GM23338 (cell line): ENCODE measurements at regions not wholly inside any gene's neighbourhood (a gene's known extent, or its start where the extent isn't known, plus 50 kb on each side); places are given as distances from the start of the nearest gene placed in this dataset.

Source experiments
- ATAC-seq: fragments of 200-7000 bp; cut with Tn5 transposase; 3 replicates; pipeline ENCODE4 v1.9.1; 2020
- DNase-seq: peaks from one replicate; pipeline ENCODE4 v3.0.0-alpha.2; 2015; ENCODE audit warnings: low spot score
- H2AFZ ChIP-seq: fragments of 200-600 bp; sonication (generic); 2 replicates; pipeline ENCODE4 v1.8.0; 2016; ENCODE audit warnings: antibody characterized with exemption, mild to moderate bottlenecking, moderate library complexity
- H3F3A ChIP-seq: fragments of 200-600 bp; sonication (generic); replicated peaks from 2 replicates; pipeline ENCODE4 v1.8.0; 2017; ENCODE audit warnings: antibody characterized with exemption, mixed run types, low read depth
- H3K27ac ChIP-seq: fragments of 200-600 bp; sonication (generic); 2 replicates; pipeline ENCODE4 v1.6.1; 2016; ENCODE audit warnings: low read depth
- H3K27me3 ChIP-seq: fragments of 200-600 bp; sonication (generic); 2 replicates; pipeline ENCODE4 v1.8.0; 2016; ENCODE audit warnings: mild to moderate bottlenecking, mixed run types, moderate library complexity; ENCODE audit not compliant: insufficient read depth
- H3K36me3 ChIP-seq: fragments of 200-600 bp; sonication (generic); 2 replicates; pipeline ENCODE4 v1.8.0; 2016; ENCODE audit warnings: mild to moderate bottlenecking; ENCODE audit not compliant: insufficient read depth
- H3K4me1 ChIP-seq: fragments of 200-600 bp; sonication (generic); 2 replicates; pipeline ENCODE4 v1.8.0; 2016; ENCODE audit warnings: mild to moderate bottlenecking, moderate library complexity; ENCODE audit not compliant: insufficient read depth
- H3K4me2 ChIP-seq: fragments of 200-600 bp; sonication (generic); 2 replicates; pipeline ENCODE4 v1.7.1; 2017; ENCODE audit warnings: mixed run types
- H3K4me3 ChIP-seq: fragments of 200-600 bp; sonication (generic); 2 replicates; pipeline ENCODE4 v1.6.1; 2016; ENCODE audit warnings: mixed run types
- H3K79me2 ChIP-seq: fragments of 200-600 bp; sonication (generic); replicated peaks from 2 replicates; pipeline ENCODE4 v1.8.0; 2017; ENCODE audit warnings: mild to moderate bottlenecking; ENCODE audit not compliant: insufficient read depth
- H3K9me2 ChIP-seq: fragments of 200-600 bp; sonication (generic); 2 replicates; pipeline ENCODE4 v1.8.0; 2017; ENCODE audit not compliant: insufficient read depth
- H4K20me1 ChIP-seq: fragments of 200-600 bp; sonication (generic); replicated peaks from 2 replicates; pipeline ENCODE4 v1.8.0; 2017; ENCODE audit warnings: mild to moderate bottlenecking; ENCODE audit not compliant: insufficient read depth
- H3K27ac Mint-ChIP-seq: 2 replicates; pipeline ENCODE4 v1.8.0; 2020; ENCODE audit warnings: inconsistent platforms, mild to moderate bottlenecking, moderate library complexity, mixed read lengths
- H3K27me3 Mint-ChIP-seq: 3 replicates; pipeline ENCODE4 v1.8.0; 2022; ENCODE audit warnings: low read depth, mild to moderate bottlenecking, moderate library complexity, mixed read lengths, inconsistent platforms; ENCODE audit not compliant: insufficient read depth, poor library complexity
- H3K36me3 Mint-ChIP-seq: 3 replicates; pipeline ENCODE4 v1.8.0; 2021; ENCODE audit warnings: low read depth, mild to moderate bottlenecking, inconsistent platforms, moderate library complexity, mixed read lengths
- H3K4me1 Mint-ChIP-seq: 3 replicates; pipeline ENCODE4 v1.8.0; 2020; ENCODE audit warnings: mild to moderate bottlenecking, inconsistent platforms, mixed read lengths
- H3K4me3 Mint-ChIP-seq: 3 replicates; pipeline ENCODE4 v1.8.0; 2021; ENCODE audit warnings: moderate library complexity, mild to moderate bottlenecking, inconsistent platforms, mixed read lengths
- H3K9me3 Mint-ChIP-seq: 3 replicates; pipeline ENCODE4 v1.8.0; 2020; ENCODE audit warnings: moderate library complexity, mild to moderate bottlenecking, inconsistent platforms, mixed read lengths
- CREB1 ChIP-seq: fragments of 250-450 bp; sonication (Bioruptor Pico); IDR thresholded peaks from 2 replicates; pipeline ENCODE4 v1.5.0; 2020; ENCODE audit warnings: low read depth, mild to moderate bottlenecking, moderate library complexity
- EZH2 ChIP-seq: fragments of 200-600 bp; sonication (generic); IDR thresholded peaks from one replicate; pipeline ENCODE4 v1.8.0; 2017; ENCODE audit warnings: antibody characterized with exemption, mild to moderate bottlenecking, low read depth; ENCODE audit not compliant: unreplicated experiment
- NANOG ChIP-seq: IDR thresholded peaks from 2 replicates; pipeline ENCODE4 v1.6.1; 2016; ENCODE audit warnings: antibody characterized with exemption, borderline replicate concordance
- POLR2AphosphoS5 ChIP-seq: IDR thresholded peaks from 2 replicates; pipeline ENCODE4 v1.6.1; 2016; ENCODE audit warnings: antibody characterized with exemption, low read depth
- REST ChIP-seq: IDR thresholded peaks from one replicate; pipeline ENCODE4 v1.6.1; 2018; ENCODE audit warnings: antibody characterized with exemption; ENCODE audit not compliant: unreplicated experiment
- STAT1 ChIP-seq: IDR thresholded peaks from one replicate; pipeline ENCODE4 v1.6.1; 2016; ENCODE audit warnings: antibody characterized with exemption; ENCODE audit not compliant: unreplicated experiment
- ZNF114 ChIP-seq: fragments of 250-450 bp; sonication (Bioruptor Pico); IDR thresholded peaks from 2 replicates; pipeline ENCODE4 v1.5.0; 2020; ENCODE audit warnings: mild to moderate bottlenecking, moderate library complexity
- TF ChIP-seq, protein P1 (sequence below), 2 experiments: fragments of 200-600 bp in 1 of 2; sonication (generic) in 1 of 2; conservative IDR thresholded peaks; 2 replicates each; pipeline versions ENCODE4 v1.5.1 to v1.6.1; 2016 to 2017; ENCODE audit warnings: antibody characterized with exemption in 2 of 2, low read depth in 2 of 2, mild to moderate bottlenecking in 2 of 2, moderate library complexity in 1 of 2
- TF ChIP-seq, protein P2 (sequence below): IDR thresholded peaks from 2 replicates; pipeline ENCODE4 v1.6.1; 2016; ENCODE audit warnings: antibody characterized with exemption

- H3K4me3 Mint-ChIP-seq = no peak overlapping the region
- no peaks in the 10 kb centered on the region for H3K36me3 Mint-ChIP-seq
- no peaks in the 10 kb centered on the region for H3K4me1 Mint-ChIP-seq
- H3F3A ChIP-seq = no peaks in the 10 kb centered on the region
- TF ChIP-seq ZNF114 (CRISPR knock-in tag) (no peak), REST (no peak), STAT1 (no peak), NANOG (no peak)
- no peak overlapping the region for H3K27ac Mint-ChIP-seq
- no peaks in the 10 kb centered on the region; the same call in 1 of the 2 replicates for H3K9me2 ChIP-seq
- no peak overlapping the region for H3K27ac ChIP-seq
- ATAC-seq (no peak), DNase-seq (no peak)
- H3K36me3 ChIP-seq = no peaks in the 10 kb centered on the region
- H3K27me3 Mint-ChIP-seq = no peaks in the 10 kb centered on the region
- no peaks in the 10 kb centered on the region for H3K27me3 ChIP-seq
- H3K9me3 Mint-ChIP-seq = no peaks in the 10 kb centered on the region
- no peak overlapping the region for H2AFZ ChIP-seq
- no peak overlapping the region for H3K4me3 ChIP-seq
- H4K20me1 ChIP-seq = no peaks in the 10 kb centered on the region
- no peaks in the 10 kb centered on the region for H3K79me2 ChIP-seq
- no peak overlapping the region for H3K4me2 ChIP-seq
- H3K4me1 ChIP-seq = no peaks in the 10 kb centered on the region
Measured at GRCh38 chr5:58202941-58203444, 256.9 kb downstream of the PLK2 start.

DNA sequence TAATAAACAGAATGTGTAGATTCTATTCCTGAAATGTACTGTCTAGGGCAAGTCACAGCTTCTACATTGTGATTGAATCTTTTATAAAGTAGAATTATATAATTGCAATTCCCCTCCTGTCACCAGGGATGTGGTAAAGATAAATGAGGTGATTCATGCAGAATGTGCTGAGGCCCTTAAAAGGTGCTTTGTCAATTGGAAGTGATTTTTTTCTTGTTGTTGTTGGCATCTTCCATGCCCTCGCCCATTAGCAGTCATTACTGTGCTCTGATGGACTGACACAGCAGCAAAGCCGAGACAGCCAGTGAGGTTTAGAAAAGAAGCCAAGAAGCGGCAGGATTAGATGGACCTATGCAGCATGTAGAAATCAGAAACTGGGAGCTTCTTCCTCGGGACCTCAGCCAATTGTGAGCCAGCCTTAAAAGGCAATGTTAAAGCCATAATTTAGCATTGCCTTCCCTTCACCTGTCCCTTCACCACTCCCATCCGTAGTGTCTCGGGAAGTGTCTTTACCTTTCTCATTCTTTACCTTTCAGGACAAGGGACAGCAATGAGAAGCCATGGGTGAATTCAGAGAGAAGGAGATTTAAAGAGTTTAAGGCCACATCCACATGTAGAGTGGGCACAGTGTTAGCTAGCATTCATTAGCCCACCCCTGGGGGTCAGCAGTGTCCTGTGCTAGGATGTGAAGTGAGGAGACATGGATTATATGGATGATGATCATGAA, 257.8 kb downstream of the PLK2 start:
- H3K4me3 Mint-ChIP-seq = no peak overlapping the region
- no peak for TF ChIP-seq POLR2AphosphoS5
- TF ChIP-seq, protein P1, sequence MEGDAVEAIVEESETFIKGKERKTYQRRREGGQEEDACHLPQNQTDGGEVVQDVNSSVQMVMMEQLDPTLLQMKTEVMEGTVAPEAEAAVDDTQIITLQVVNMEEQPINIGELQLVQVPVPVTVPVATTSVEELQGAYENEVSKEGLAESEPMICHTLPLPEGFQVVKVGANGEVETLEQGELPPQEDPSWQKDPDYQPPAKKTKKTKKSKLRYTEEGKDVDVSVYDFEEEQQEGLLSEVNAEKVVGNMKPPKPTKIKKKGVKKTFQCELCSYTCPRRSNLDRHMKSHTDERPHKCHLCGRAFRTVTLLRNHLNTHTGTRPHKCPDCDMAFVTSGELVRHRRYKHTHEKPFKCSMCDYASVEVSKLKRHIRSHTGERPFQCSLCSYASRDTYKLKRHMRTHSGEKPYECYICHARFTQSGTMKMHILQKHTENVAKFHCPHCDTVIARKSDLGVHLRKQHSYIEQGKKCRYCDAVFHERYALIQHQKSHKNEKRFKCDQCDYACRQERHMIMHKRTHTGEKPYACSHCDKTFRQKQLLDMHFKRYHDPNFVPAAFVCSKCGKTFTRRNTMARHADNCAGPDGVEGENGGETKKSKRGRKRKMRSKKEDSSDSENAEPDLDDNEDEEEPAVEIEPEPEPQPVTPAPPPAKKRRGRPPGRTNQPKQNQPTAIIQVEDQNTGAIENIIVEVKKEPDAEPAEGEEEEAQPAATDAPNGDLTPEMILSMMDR (conservative IDR thresholded peaks at IDR 0.05; ENCODE audit: low read depth in 2 of 2) = peak in 1 of 2 experiments; percentile 29; a peak in 2 of 4 replicates
- TF ChIP-seq, protein P2, sequence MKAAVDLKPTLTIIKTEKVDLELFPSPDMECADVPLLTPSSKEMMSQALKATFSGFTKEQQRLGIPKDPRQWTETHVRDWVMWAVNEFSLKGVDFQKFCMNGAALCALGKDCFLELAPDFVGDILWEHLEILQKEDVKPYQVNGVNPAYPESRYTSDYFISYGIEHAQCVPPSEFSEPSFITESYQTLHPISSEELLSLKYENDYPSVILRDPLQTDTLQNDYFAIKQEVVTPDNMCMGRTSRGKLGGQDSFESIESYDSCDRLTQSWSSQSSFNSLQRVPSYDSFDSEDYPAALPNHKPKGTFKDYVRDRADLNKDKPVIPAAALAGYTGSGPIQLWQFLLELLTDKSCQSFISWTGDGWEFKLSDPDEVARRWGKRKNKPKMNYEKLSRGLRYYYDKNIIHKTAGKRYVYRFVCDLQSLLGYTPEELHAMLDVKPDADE = no peak
- TF ChIP-seq EZH2 = no peak
- peak; percentile 13 for TF ChIP-seq REST
- no peak for TF ChIP-seq CREB1 (CRISPR knock-in tag)
- TF ChIP-seq ZNF114 (CRISPR knock-in tag) = no peak
- H3K36me3 Mint-ChIP-seq = no peaks in the 10 kb centered on the region
- Histone ChIP-seq H3K36me3 (no peaks in the 10 kb centered on the region), H3K9me2 (no peaks in the 10 kb centered on the region; the same call in 1 of the 2 replicates), H3F3A (no peaks in the 10 kb centered on the region), H3K79me2 (no peaks in the 10 kb centered on the region), H3K4me2 (no peak overlapping the region), H3K27ac (no peak overlapping the region), H3K4me3 (no peak overlapping the region), H3K4me1 (no peaks in the 10 kb centered on the region), H3K27me3 (no peaks in the 10 kb centered on the region), H2AFZ (no peak overlapping the region), H4K20me1 (no peaks in the 10 kb centered on the region)
- ATAC-seq = no peak
- 0 out of 2 replicates have a peak overlapping the region, but pooled peaks have one; percentile 8 for H3K27ac Mint-ChIP-seq
- no peaks in the 10 kb centered on the region for H3K9me3 Mint-ChIP-seq
- no peaks in the 10 kb centered on the region for H3K4me1 Mint-ChIP-seq
- no peak for DNase-seq
- H3K27me3 Mint-ChIP-seq = no peaks in the 10 kb centered on the region
